Effector memory CD4-positive, alpha-beta T cell (primary cell): ENCODE measurements at regions not wholly inside any gene's neighbourhood (a gene's known extent, or its start where the extent isn't known, plus 50 kb on each side); places are given as distances from the start of the nearest gene placed in this dataset.

Experiments
- DNase-seq, 3 donors: peaks; one replicate each; pipeline ENCODE4 v3.0.0-alpha.2; 2020
- H3K27ac ChIP-seq: 2 replicates; pipeline ENCODE4 v1.7.0; 2013; ENCODE audit warnings: mild to moderate bottlenecking, low read length, moderate library complexity; ENCODE audit not compliant: insufficient read depth, poor library complexity, severe bottlenecking
- H3K27me3 ChIP-seq: replicated peaks from 2 replicates; pipeline ENCODE4 v1.7.0; 2013; ENCODE audit warnings: mild to moderate bottlenecking, low read length; ENCODE audit not compliant: insufficient read depth, control insufficient read depth, poor library complexity, severe bottlenecking
- H3K36me3 ChIP-seq: 2 replicates; pipeline ENCODE4 v1.7.0; 2013; ENCODE audit warnings: mild to moderate bottlenecking, low read length, moderate library complexity; ENCODE audit not compliant: control insufficient read depth, insufficient read depth
- H3K4me1 ChIP-seq: 2 replicates; pipeline ENCODE4 v1.7.0; 2013; ENCODE audit warnings: low read length, mild to moderate bottlenecking; ENCODE audit not compliant: control insufficient read depth, insufficient read depth, poor library complexity, severe bottlenecking
- H3K4me3 ChIP-seq: 2 replicates; pipeline ENCODE4 v1.7.0; 2013; ENCODE audit warnings: low read length, low read depth, mild to moderate bottlenecking; ENCODE audit not compliant: insufficient read depth, poor library complexity, severe bottlenecking
- H3K9me3 ChIP-seq: 2 replicates; pipeline ENCODE4 v1.7.0; 2013; ENCODE audit warnings: mild to moderate bottlenecking, low read length, moderate library complexity; ENCODE audit not compliant: control insufficient read depth

- H3K27me3 ChIP-seq: no peaks in the 10 kb centered on the region
- DNase-seq: no peak
- no peak overlapping the region for H3K27ac ChIP-seq
- no peaks in the 10 kb centered on the region for H3K9me3 ChIP-seq
- no peak overlapping the region for H3K4me3 ChIP-seq
- no peaks in the 10 kb centered on the region for H3K36me3 ChIP-seq
- H3K4me1 ChIP-seq: no peaks in the 10 kb centered on the region
Measured at GRCh38 chr20:20895537-20895936, 183.1 kb upstream of the RALGAPA2 start.

- DNase-seq: no peak
- Histone ChIP-seq H3K4me1 (no peaks in the 10 kb centered on the region), H3K4me3 (no peak overlapping the region), H3K9me3 (no peaks in the 10 kb centered on the region), H3K27ac (no peak overlapping the region), H3K36me3 (no peaks in the 10 kb centered on the region), H3K27me3 (no peaks in the 10 kb centered on the region)
Measured at GRCh38 chr20:20894753-20895152, 182.3 kb upstream of the RALGAPA2 start.

- no peak overlapping the region for H3K4me3 ChIP-seq
- H3K9me3 ChIP-seq: no peaks in the 10 kb centered on the region
- no peaks in the 10 kb centered on the region for H3K36me3 ChIP-seq
- no peaks in the 10 kb centered on the region for H3K4me1 ChIP-seq
- no peaks in the 10 kb centered on the region for H3K27me3 ChIP-seq
- no peak for DNase-seq
- no peak overlapping the region for H3K27ac ChIP-seq
Measured at GRCh38 chr20:20894280-20894679, 181.8 kb upstream of the RALGAPA2 start.

- no peak overlapping the region for H3K4me3 ChIP-seq
- H3K4me1 ChIP-seq: no peaks in the 10 kb centered on the region
- H3K9me3 ChIP-seq: no peaks in the 10 kb centered on the region
- no peaks in the 10 kb centered on the region for H3K36me3 ChIP-seq
- no peaks in the 10 kb centered on the region for H3K27me3 ChIP-seq
- H3K27ac ChIP-seq: no peak overlapping the region
- no peak for DNase-seq
Measured at GRCh38 chr20:20892328-20892727, 179.9 kb upstream of the RALGAPA2 start.

- no peak overlapping the region for H3K27ac ChIP-seq
- H3K9me3 ChIP-seq: no peaks in the 10 kb centered on the region
- DNase-seq: no peak
- H3K27me3 ChIP-seq: no peaks in the 10 kb centered on the region
- no peaks in the 10 kb centered on the region for H3K4me1 ChIP-seq
- no peak overlapping the region for H3K4me3 ChIP-seq
- no peaks in the 10 kb centered on the region for H3K36me3 ChIP-seq
Measured at GRCh38 chr20:20890751-20891150, 178.3 kb upstream of the RALGAPA2 start.

GRCh38 chr20:20888936-20889335 lies 176.5 kb upstream of the RALGAPA2 start:
- H3K27ac ChIP-seq: no peak overlapping the region
- no peak for DNase-seq
- no peaks in the 10 kb centered on the region for H3K9me3 ChIP-seq
- H3K36me3 ChIP-seq: no peaks in the 10 kb centered on the region
- H3K4me3 ChIP-seq: no peak overlapping the region
- no peaks in the 10 kb centered on the region for H3K27me3 ChIP-seq
- no peaks in the 10 kb centered on the region for H3K4me1 ChIP-seq

GRCh38 chr20:20888266-20888656 lies 175.8 kb upstream of the RALGAPA2 start:
- no peaks in the 10 kb centered on the region for H3K9me3 ChIP-seq
- no peak overlapping the region for H3K4me3 ChIP-seq
- H3K4me1 ChIP-seq: no peaks in the 10 kb centered on the region
- no peaks in the 10 kb centered on the region for H3K27me3 ChIP-seq
- no peaks in the 10 kb centered on the region for H3K36me3 ChIP-seq
- no peak overlapping the region for H3K27ac ChIP-seq
- no peak for DNase-seq

GRCh38 chr20:20887593-20888265 lies 175.3 kb upstream of the RALGAPA2 start:
- Histone ChIP-seq H3K36me3 (no peaks in the 10 kb centered on the region), H3K4me1 (no peaks in the 10 kb centered on the region), H3K4me3 (no peak overlapping the region), H3K27ac (no peak overlapping the region), H3K27me3 (no peaks in the 10 kb centered on the region), H3K9me3 (no peaks in the 10 kb centered on the region)
- DNase-seq: no peak

- Histone ChIP-seq H3K36me3 (no peaks in the 10 kb centered on the region), H3K4me1 (no peaks in the 10 kb centered on the region), H3K27ac (no peak overlapping the region), H3K27me3 (no peaks in the 10 kb centered on the region), H3K9me3 (no peaks in the 10 kb centered on the region), H3K4me3 (no peak overlapping the region)
- DNase-seq: no peak
Measured at GRCh38 chr20:20881808-20882207, 169.4 kb upstream of the RALGAPA2 start.

- Histone ChIP-seq H3K27ac (no peak overlapping the region), H3K9me3 (no peaks in the 10 kb centered on the region), H3K4me1 (no peaks in the 10 kb centered on the region), H3K27me3 (no peaks in the 10 kb centered on the region), H3K4me3 (no peak overlapping the region), H3K36me3 (no peaks in the 10 kb centered on the region)
- DNase-seq: no peak
Measured at GRCh38 chr20:20877079-20877478, 164.6 kb upstream of the RALGAPA2 start.
